ENCODE measurements at regions not wholly inside any gene's neighbourhood (a gene's known extent, or its start where the extent isn't known, plus 50 kb on each side); places are given as distances from the start of the nearest gene placed in this dataset.

DNA sequence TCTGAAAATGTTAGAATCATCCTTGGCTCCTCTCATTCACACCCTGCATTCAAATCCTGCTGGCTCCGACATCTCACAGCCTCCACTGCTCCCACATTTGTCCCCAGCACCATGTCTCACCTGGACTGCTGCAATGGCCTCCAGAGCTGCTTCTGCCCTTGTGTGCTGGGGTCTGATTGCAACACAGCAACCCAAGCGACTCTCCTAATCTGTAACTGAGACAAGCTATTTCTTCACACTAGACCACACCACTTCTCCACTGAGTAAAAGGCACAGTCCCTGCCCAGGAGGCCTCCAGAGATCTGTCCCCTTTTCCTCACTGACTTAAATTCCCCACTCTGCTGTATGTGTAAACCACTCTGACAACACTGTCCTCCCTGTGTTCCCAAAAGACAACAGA is 151.1 kb upstream of the TAS2R1 start:
- no peaks in the 10 kb centered on the region for H3K27me3 ChIP-seq (ENCODE audit: control insufficient read depth in 3 of 3, insufficient read depth in 3 of 3, low read length in 2 of 3)
- H3K27ac ChIP-seq (ENCODE audit: low read depth in 1 of 2, low read length in 1 of 2), result no peak overlapping the region
- no peak overlapping the region for H3K4me3 ChIP-seq
- 75 to 81% methylated on average over 2 of the region's 2 CpGs for WGBS, 2 donors
- no peak for DNase-seq
- H3K36me3 ChIP-seq (ENCODE audit: control insufficient read depth in 4 of 4, insufficient read depth in 4 of 4, low read length in 4 of 4), result no peaks in the 10 kb centered on the region
- peaks cover 0 to 27% (median 0%) of the 10 kb centered on the region in 5 donors for H3K4me1 ChIP-seq (ENCODE audit: control insufficient read depth in 5 of 5, insufficient read depth in 5 of 5, low read length in 5 of 5)
- peaks cover 0 to 4% (median 0%) of the 10 kb centered on the region in 4 donors for H3K9me3 ChIP-seq (ENCODE audit: control insufficient read depth in 4 of 4, insufficient read depth in 3 of 4, low read length in 3 of 4)
- H3K9ac ChIP-seq (ENCODE audit: insufficient read depth in 1 of 2, low read length in 2 of 2), result no peak overlapping the region
- ATAC-seq (ENCODE audit: insufficient read depth, low FRiP score), result no peak
- TF ChIP-seq, protein P1, sequence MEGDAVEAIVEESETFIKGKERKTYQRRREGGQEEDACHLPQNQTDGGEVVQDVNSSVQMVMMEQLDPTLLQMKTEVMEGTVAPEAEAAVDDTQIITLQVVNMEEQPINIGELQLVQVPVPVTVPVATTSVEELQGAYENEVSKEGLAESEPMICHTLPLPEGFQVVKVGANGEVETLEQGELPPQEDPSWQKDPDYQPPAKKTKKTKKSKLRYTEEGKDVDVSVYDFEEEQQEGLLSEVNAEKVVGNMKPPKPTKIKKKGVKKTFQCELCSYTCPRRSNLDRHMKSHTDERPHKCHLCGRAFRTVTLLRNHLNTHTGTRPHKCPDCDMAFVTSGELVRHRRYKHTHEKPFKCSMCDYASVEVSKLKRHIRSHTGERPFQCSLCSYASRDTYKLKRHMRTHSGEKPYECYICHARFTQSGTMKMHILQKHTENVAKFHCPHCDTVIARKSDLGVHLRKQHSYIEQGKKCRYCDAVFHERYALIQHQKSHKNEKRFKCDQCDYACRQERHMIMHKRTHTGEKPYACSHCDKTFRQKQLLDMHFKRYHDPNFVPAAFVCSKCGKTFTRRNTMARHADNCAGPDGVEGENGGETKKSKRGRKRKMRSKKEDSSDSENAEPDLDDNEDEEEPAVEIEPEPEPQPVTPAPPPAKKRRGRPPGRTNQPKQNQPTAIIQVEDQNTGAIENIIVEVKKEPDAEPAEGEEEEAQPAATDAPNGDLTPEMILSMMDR (IDR thresholded peaks at IDR 0.05; ENCODE audit: control extremely low read depth, extremely low read depth), result no peak

DNA sequence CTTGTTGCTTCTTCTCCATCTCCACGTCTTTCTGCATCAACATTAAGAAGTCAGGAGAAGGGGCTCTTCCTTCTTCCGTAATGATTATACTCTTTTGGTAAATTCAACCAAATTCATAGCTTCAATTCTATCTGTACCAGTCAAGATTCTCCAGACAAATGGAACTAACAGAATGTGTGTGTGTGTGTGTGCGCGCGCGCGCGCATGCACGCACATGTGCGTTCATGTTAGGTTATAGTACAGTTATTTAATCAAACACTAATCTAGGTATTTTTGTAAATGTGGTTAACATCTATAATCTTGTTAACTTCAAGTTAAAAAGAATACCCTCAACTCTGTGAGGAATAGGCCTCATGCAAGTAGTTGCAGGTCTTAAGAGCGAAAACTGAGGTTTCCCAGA is 150.3 kb upstream of the TAS2R1 start:
- no peak for ATAC-seq (ENCODE audit: insufficient read depth, low FRiP score)
- Histone ChIP-seq H3K4me3 (no peak overlapping the region), H3K27me3 (ENCODE audit: control insufficient read depth in 3 of 3, insufficient read depth in 3 of 3, low read length in 2 of 3) (no peaks in the 10 kb centered on the region), H3K9ac (ENCODE audit: insufficient read depth in 1 of 2, low read length in 2 of 2) (no peak overlapping the region), H3K9me3 (ENCODE audit: control insufficient read depth in 4 of 4, insufficient read depth in 3 of 4, low read length in 3 of 4) (peaks cover 0 to 4% (median 0%) of the 10 kb centered on the region in 4 donors), H3K36me3 (ENCODE audit: control insufficient read depth in 4 of 4, insufficient read depth in 4 of 4, low read length in 4 of 4) (no peaks in the 10 kb centered on the region), H3K4me1 (ENCODE audit: control insufficient read depth in 5 of 5, insufficient read depth in 5 of 5, low read length in 5 of 5) (peaks cover 0 to 19% (median 0%) of the 10 kb centered on the region in 5 donors), H3K27ac (ENCODE audit: low read depth in 1 of 2, low read length in 1 of 2) (no peak overlapping the region)
- 91 to 97% methylated on average over 11 of the region's 11 CpGs for WGBS, 2 donors
- TF ChIP-seq, protein P1 (IDR thresholded peaks at IDR 0.05; ENCODE audit: control extremely low read depth, extremely low read depth), result no peak
- DNase-seq, result no peak

DNA sequence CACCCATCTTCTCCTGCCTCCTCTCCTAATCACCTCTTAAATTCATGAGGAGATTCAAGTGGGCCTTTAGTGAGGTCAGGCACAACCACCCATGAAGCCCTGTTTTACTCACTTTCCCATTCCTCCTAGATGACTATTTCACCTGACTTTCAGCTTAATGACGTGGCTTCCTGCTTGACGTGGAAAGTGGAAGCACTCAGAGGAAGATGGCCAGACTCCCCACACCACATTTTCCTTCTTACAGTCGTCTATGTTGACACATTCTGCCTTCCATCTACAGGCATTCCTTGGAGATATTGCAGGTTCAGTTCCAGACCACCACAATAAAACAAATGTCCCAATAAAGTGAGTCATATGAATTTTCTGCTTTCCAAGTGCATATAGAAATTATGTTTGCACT is 146.4 kb upstream of the TAS2R1 start:
- Histone ChIP-seq H3K27ac (ENCODE audit: low read depth in 1 of 2, low read length in 1 of 2) (no peak overlapping the region), H3K9ac (ENCODE audit: insufficient read depth in 1 of 2, low read length in 2 of 2) (no peak overlapping the region), H3K27me3 (ENCODE audit: control insufficient read depth in 3 of 3, insufficient read depth in 3 of 3, low read length in 2 of 3) (no peaks in the 10 kb centered on the region), H3K4me1 (ENCODE audit: control insufficient read depth in 5 of 5, insufficient read depth in 5 of 5, low read length in 5 of 5) (no peaks in the 10 kb centered on the region), H3K9me3 (ENCODE audit: control insufficient read depth in 4 of 4, insufficient read depth in 3 of 4, low read length in 3 of 4) (peaks cover 0 to 4% (median 0%) of the 10 kb centered on the region in 4 donors), H3K4me3 (no peak overlapping the region), H3K36me3 (ENCODE audit: control insufficient read depth in 4 of 4, insufficient read depth in 4 of 4, low read length in 4 of 4) (no peaks in the 10 kb centered on the region)
- no peak for DNase-seq
- 30 to 43% methylated on average over 3 of the region's 3 CpGs for WGBS, 2 donors
- TF ChIP-seq, protein P1 (IDR thresholded peaks at IDR 0.05; ENCODE audit: control extremely low read depth, extremely low read depth), result no peak
- ATAC-seq (ENCODE audit: insufficient read depth, low FRiP score), result no peak

DNA sequence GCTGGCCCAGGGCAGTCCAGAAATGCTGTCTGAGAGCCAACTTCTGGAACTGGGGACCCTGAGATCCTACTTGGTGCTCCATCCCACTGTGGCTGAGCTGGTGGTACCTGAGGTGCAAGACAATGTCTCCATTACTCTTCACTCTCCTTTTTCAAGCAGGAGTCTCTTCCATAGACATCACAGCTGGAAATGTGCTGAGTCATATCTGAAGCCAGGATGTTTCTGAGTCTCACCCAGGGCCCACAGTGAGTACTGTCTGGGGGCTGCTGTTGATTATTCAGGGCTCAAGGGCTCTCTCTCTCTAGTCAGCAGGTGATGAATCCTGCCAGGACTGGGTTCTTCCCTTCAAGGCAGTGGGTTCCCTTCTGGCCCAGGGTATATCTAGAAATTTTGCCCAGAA is 145.2 kb upstream of the TAS2R1 start:
- Histone ChIP-seq H3K27ac (ENCODE audit: low read depth in 1 of 2, low read length in 1 of 2) (no peak overlapping the region), H3K9me3 (ENCODE audit: control insufficient read depth in 4 of 4, insufficient read depth in 3 of 4, low read length in 3 of 4) (no peaks in the 10 kb centered on the region), H3K9ac (ENCODE audit: insufficient read depth in 1 of 2, low read length in 2 of 2) (no peak overlapping the region), H3K4me3 (no peak overlapping the region), H3K36me3 (ENCODE audit: control insufficient read depth in 4 of 4, insufficient read depth in 4 of 4, low read length in 4 of 4) (no peaks in the 10 kb centered on the region), H3K27me3 (ENCODE audit: control insufficient read depth in 3 of 3, insufficient read depth in 3 of 3, low read length in 2 of 3) (no peaks in the 10 kb centered on the region), H3K4me1 (ENCODE audit: control insufficient read depth in 5 of 5, insufficient read depth in 5 of 5, low read length in 5 of 5) (no peaks in the 10 kb centered on the region)
- DNase-seq, result no peak
- TF ChIP-seq, protein P1 (IDR thresholded peaks at IDR 0.05; ENCODE audit: control extremely low read depth, extremely low read depth), result no peak
- no peak for ATAC-seq (ENCODE audit: insufficient read depth, low FRiP score)
